H1 (cell line): ENCODE measurements at regions not wholly inside any gene's neighbourhood (a gene's known extent, or its start where the extent isn't known, plus 50 kb on each side); places are given as distances from the start of the nearest gene placed in this dataset.
A peak's percentile ranks its signal among the peaks of the same experiment; 100 is the strongest.

Experiments
- CTCF ChIA-PET: fragments of 300-600 bp; sonication (Branson Sonifier 250); formaldehyde crosslinking; loops from one replicate; lab custom pipeline; 2021; ENCODE audit not compliant: partially characterized antibody; lab: Charles Lee
- POLR2A ChIA-PET: fragments of 300-600 bp; sonication (Branson Sonifier 250); formaldehyde crosslinking; loops from one replicate; lab custom pipeline; 2021; ENCODE audit warnings: inconsistent platforms; ENCODE audit not compliant: partially characterized antibody; lab: Charles Lee
- DNase-seq, 2 experiments: peaks; one replicate each; pipeline versions ENCODE4 v3.0.0 to v3.0.0-alpha.2; 2010 to 2022; ENCODE audit warnings: low spot score in 2 of 2, low read depth in 1 of 2, mixed read lengths in 1 of 2
- FAIRE-seq: peaks from 2 replicates; lab custom pipeline; 2011; peaks lifted over from hg19 to GRCh38; lab: Jason Lieb, UNC
- H2AFZ ChIP-seq: 2 replicates; pipeline ENCODE4 v1.8.1; 2012; ENCODE audit warnings: low read length, inconsistent platforms
- H2AK5ac ChIP-seq: 2 replicates; pipeline ENCODE4 v1.6.1; 2013; ENCODE audit warnings: low read depth, low read length
- H2BK120ac ChIP-seq: replicated peaks from 2 replicates; pipeline ENCODE3; 2013; ENCODE audit warnings: low read depth, low read length, inconsistent platforms
- H2BK12ac ChIP-seq: 2 replicates; pipeline ENCODE4 v1.6.1; 2013; ENCODE audit warnings: low read depth, low read length
- H2BK15ac ChIP-seq: 2 replicates; pipeline ENCODE4 v1.6.1; 2013; ENCODE audit warnings: low read length
- H2BK20ac ChIP-seq: 2 replicates; pipeline ENCODE4 v1.6.1; 2013; ENCODE audit warnings: low read length
- H2BK5ac ChIP-seq: 2 replicates; pipeline ENCODE4 v1.6.1; 2013; ENCODE audit warnings: low read depth, low read length
- H3K14ac ChIP-seq: 2 replicates; pipeline ENCODE4 v1.6.1; 2013; ENCODE audit warnings: inconsistent platforms; ENCODE audit not compliant: insufficient read length
- H3K18ac ChIP-seq: 2 replicates; pipeline ENCODE4 v1.6.1; 2013; ENCODE audit warnings: low read length; ENCODE audit errors: extremely low read depth
- H3K23ac ChIP-seq: 2 replicates; pipeline ENCODE4 v1.6.1; 2013; ENCODE audit warnings: inconsistent platforms; ENCODE audit not compliant: insufficient read length
- H3K23me2 ChIP-seq: 2 replicates; pipeline ENCODE4 v1.6.1; 2013; ENCODE audit warnings: low read depth, low read length
- H3K27ac ChIP-seq: 2 replicates; pipeline ENCODE4 v1.6.1; 2011; ENCODE audit warnings: low read depth, low read length, inconsistent platforms
- H3K27me3 ChIP-seq, 4 experiments: replicated peaks in 1 of 4; 1 replicate in 1 of 4; 2 replicates in 3 of 4; pipeline versions ENCODE4 v1.6.1 to v1.8.1; 2011 to 2013; ENCODE audit warnings: low read length in 3 of 4, mild to moderate bottlenecking in 3 of 4, inconsistent platforms in 2 of 4, mixed read lengths in 2 of 4, moderate library complexity in 1 of 4; ENCODE audit not compliant: control insufficient read depth in 3 of 4, insufficient read depth in 3 of 4; ENCODE audit errors: extremely low read depth in 1 of 4
- H3K36me3 ChIP-seq, 4 experiments: 2 replicates each; pipeline versions ENCODE4 v1.6.1 to v1.8.1; 2011 to 2013; ENCODE audit warnings: mild to moderate bottlenecking in 4 of 4, low read length in 3 of 4, moderate library complexity in 2 of 4, control low read depth in 1 of 4, inconsistent platforms in 1 of 4; ENCODE audit not compliant: insufficient read depth in 4 of 4, control insufficient read depth in 2 of 4
- H3K4ac ChIP-seq: replicated peaks from 2 replicates; pipeline ENCODE3; 2013; ENCODE audit warnings: low read length, low read depth, mixed read lengths, inconsistent platforms; ENCODE audit not compliant: insufficient read length
- H3K4me1 ChIP-seq, 4 experiments: replicated peaks in 1 of 4; 1 replicate in 1 of 4; 2 replicates in 3 of 4; pipeline versions ENCODE4 v1.6.1 to v1.8.1; 2011 to 2013; ENCODE audit warnings: low read length in 3 of 4, inconsistent platforms in 2 of 4, mixed read lengths in 1 of 4; ENCODE audit not compliant: insufficient read depth in 4 of 4, control insufficient read depth in 3 of 4
- H3K4me2 ChIP-seq, 2 experiments: 2 replicates each; pipeline versions ENCODE4 v1.6.1 to v1.8.1; 2011 to 2013; ENCODE audit warnings: low read depth in 2 of 2, low read length in 2 of 2, control low read depth in 1 of 2, inconsistent platforms in 1 of 2, mild to moderate bottlenecking in 1 of 2; ENCODE audit not compliant: insufficient read depth in 1 of 2
- H3K4me3 ChIP-seq, 4 experiments: fragments of 200-600, 300-600 bp in 1 of 4; sonication (generic), shearing (Covaris generic), sonication (Bioruptor Twin) in 1 of 4; 2 replicates each; pipeline versions ENCODE4 v1.5.1 to v1.8.1; 2011 to 2016; ENCODE audit warnings: low read length in 4 of 4, low read depth in 3 of 4, control low read depth in 2 of 4, inconsistent platforms in 2 of 4, mild to moderate bottlenecking in 2 of 4, mixed read lengths in 1 of 4, moderate library complexity in 1 of 4; ENCODE audit not compliant: insufficient read depth in 2 of 4; ENCODE audit errors: extremely low read depth in 1 of 4
- H3K56ac ChIP-seq: replicated peaks from 2 replicates; pipeline ENCODE3; 2013; ENCODE audit warnings: low read depth, mild to moderate bottlenecking, mixed read lengths, low read length, inconsistent platforms; ENCODE audit not compliant: insufficient read length
- H3K79me1 ChIP-seq: 2 replicates; pipeline ENCODE4 v1.6.1; 2013; ENCODE audit warnings: low read depth, low read length, control low read depth
- H3K79me2 ChIP-seq, 2 experiments: 2 replicates each; pipeline versions ENCODE4 v1.6.1 to v1.8.1; 2012 to 2013; ENCODE audit warnings: low read length in 2 of 2, mild to moderate bottlenecking in 2 of 2, inconsistent platforms in 1 of 2; ENCODE audit not compliant: insufficient read depth in 2 of 2, control insufficient read depth in 1 of 2
- H3K9ac ChIP-seq, 4 experiments: replicated peaks in 1 of 4; 1 replicate in 1 of 4; 2 replicates in 3 of 4; pipeline versions ENCODE4 v1.6.1 to v1.8.1; 2011 to 2013; ENCODE audit warnings: low read depth in 3 of 4, low read length in 3 of 4, control low read depth in 2 of 4, mild to moderate bottlenecking in 2 of 4, moderate library complexity in 2 of 4, inconsistent platforms in 1 of 4; ENCODE audit errors: extremely low read depth in 1 of 4
- H3K9me3 ChIP-seq, 2 experiments: 2 replicates each; pipeline versions ENCODE4 v1.6.1 to v1.8.1; 2012 to 2013; ENCODE audit warnings: mild to moderate bottlenecking in 2 of 2, moderate library complexity in 2 of 2, control low read depth in 1 of 2, inconsistent platforms in 1 of 2, low read depth in 1 of 2, low read length in 1 of 2, mixed read lengths in 1 of 2; ENCODE audit not compliant: insufficient read depth in 2 of 2
- H4K20me1 ChIP-seq, 2 experiments: replicated peaks in 1 of 2; 2 replicates each; pipeline versions ENCODE3 to v1.8.1; 2011 to 2013; ENCODE audit warnings: inconsistent platforms in 2 of 2, low read length in 2 of 2, mild to moderate bottlenecking in 1 of 2; ENCODE audit not compliant: insufficient read depth in 2 of 2, control insufficient read depth in 1 of 2
- H4K5ac ChIP-seq: 2 replicates; pipeline ENCODE4 v1.6.1; 2013; ENCODE audit warnings: low read length, low read depth, mixed read lengths, inconsistent platforms; ENCODE audit not compliant: insufficient read length
- H4K8ac ChIP-seq: 2 replicates; pipeline ENCODE4 v1.8.0; 2013; ENCODE audit warnings: mild to moderate bottlenecking, moderate library complexity, low read length, inconsistent platforms; ENCODE audit not compliant: insufficient read depth; ENCODE audit errors: extremely low read depth
- H4K91ac ChIP-seq: replicated peaks from 2 replicates; pipeline ENCODE3; 2013; ENCODE audit warnings: low read length, mixed read lengths, inconsistent platforms; ENCODE audit not compliant: insufficient read length
- ATF2 ChIP-seq: IDR thresholded peaks from 2 replicates; pipeline ENCODE4 v1.6.1; 2012; ENCODE audit warnings: low read length, inconsistent platforms
- ATF3 ChIP-seq: IDR thresholded peaks from 2 replicates; pipeline ENCODE4 v1.6.1; 2011; ENCODE audit warnings: low read depth, mild to moderate bottlenecking, low read length; ENCODE audit not compliant: insufficient read depth
- RAD21 ChIP-seq, 2 experiments: IDR thresholded peaks in 1 of 2; conservative IDR thresholded peaks in 1 of 2; 2 replicates each; pipeline ENCODE4 v1.6.1; 2011; ENCODE audit warnings: low read depth in 2 of 2, low read length in 2 of 2, improper control_type of control experiment in 1 of 2, inconsistent platforms in 1 of 2, mild to moderate bottlenecking in 1 of 2, moderate library complexity in 1 of 2
- SRF ChIP-seq: IDR thresholded peaks from 2 replicates; pipeline ENCODE4 v1.6.1; 2011; ENCODE audit warnings: mild to moderate bottlenecking, low read depth, low read length, moderate library complexity
- TAF1 ChIP-seq: IDR thresholded peaks from 2 replicates; pipeline ENCODE4 v1.6.1; 2011; ENCODE audit warnings: mild to moderate bottlenecking, low read depth, low read length
- TEAD4 ChIP-seq: IDR thresholded peaks from 2 replicates; pipeline ENCODE4 v1.6.1; 2012; ENCODE audit warnings: low read depth, low read length, inconsistent platforms, mixed read lengths
- USF2 ChIP-seq: IDR thresholded peaks from 2 replicates; pipeline ENCODE4 v1.6.1; 2011; ENCODE audit warnings: low read length, improper control_type of control experiment
- ZNF274 ChIP-seq: IDR thresholded peaks from 2 replicates; pipeline ENCODE4 v1.7.0; 2012; ENCODE audit warnings: low read length, borderline replicate concordance; ENCODE audit errors: extremely low read depth
- WGBS, 2 experiments: shearing (Covaris generic) in 1 of 2; methylation state at CpG; one replicate each; pipeline versions ENCODE4 v1.1.6 to v1.1.7; 2013 to 2015; ENCODE audit warnings: low lambda C conversion rate in 2 of 2, mixed read lengths in 2 of 2, inconsistent platforms in 1 of 2, low coverage in 1 of 2, missing lambda C conversion rate in 1 of 2; ENCODE audit not compliant: insufficient replicate concordance in 2 of 2, insufficient coverage in 1 of 2, insufficient read length in 1 of 2; ENCODE audit errors: extremely low coverage in 1 of 2, missing lambda C conversion rate in 1 of 2; 5-methylcytosine and 5-hydroxymethylcytosine counted together
- TF ChIP-seq, protein P1 (sequence below): IDR thresholded peaks from 2 replicates; pipeline ENCODE4 v1.6.1; 2012; ENCODE audit warnings: inconsistent platforms

GRCh38 chr15:79172032-79172481 is 81.5 kb upstream of the RASGRF1 start:
- H2BK5ac ChIP-seq: peak overlapping the region; percentile 48; the same call in 1 of the 2 replicates
- FAIRE-seq: peak; percentile 36
- 0 out of 2 replicates have a peak overlapping the region, but pooled peaks have one; percentile 24 for H2AFZ ChIP-seq
- no peak overlapping the region for H2AK5ac ChIP-seq
- no peak overlapping the region for H3K23ac ChIP-seq
- H3K27me3 ChIP-seq: no peaks in the 10 kb centered on the region; a peak in 1 of 7 replicates
- H3K4me1 ChIP-seq: peaks cover 2 to 14% (median 6%) of the 10 kb centered on the region in 4 experiments; a peak in 5 of 7 replicates
- H3K23me2 ChIP-seq: no peaks in the 10 kb centered on the region
- H2BK15ac ChIP-seq: no peak overlapping the region; the same call in 1 of the 2 replicates
- peak overlapping the region; percentile 62; the same call in 1 of the 2 replicates for H2BK12ac ChIP-seq
- 72% methylated on average over 7 of the region's 7 CpGs; no CpG with 5 or more reads in 1 of the 2 experiments for WGBS, 2 experiments
- H2BK120ac ChIP-seq: no peak overlapping the region
- peak overlapping the region; percentile 25 for H4K5ac ChIP-seq
- H3K9me3 ChIP-seq: no peaks in the 10 kb centered on the region
- CTCF ChIA-PET: interaction anchor here (1.0 to 15.4 kb wide), 5 partner anchors 9 to 143 kb away, joined by 3 to 352 read pairs (median 27); no protein-coding TSS in a partner anchor
- DNase-seq: peak in 1 of 2 experiments; percentile 53
- peak overlapping the region; percentile 34 for H4K91ac ChIP-seq
- H3K4me3 ChIP-seq: no peak overlapping the region
- no peak overlapping the region for H3K9ac ChIP-seq
- H3K14ac ChIP-seq: no peak overlapping the region
- no peak overlapping the region for H3K4me2 ChIP-seq
- H3K36me3 ChIP-seq: no peaks in the 10 kb centered on the region
- H4K20me1 ChIP-seq: no peaks in the 10 kb centered on the region
- POLR2A ChIA-PET: no interaction called here
- H3K79me2 ChIP-seq: no peaks in the 10 kb centered on the region
- no peak overlapping the region for H3K18ac ChIP-seq
- no peak overlapping the region for H3K27ac ChIP-seq
- H3K79me1 ChIP-seq: no peaks in the 10 kb centered on the region
- 0 out of 2 replicates have a peak overlapping the region, but pooled peaks have one; percentile 68 for H2BK20ac ChIP-seq
- H3K4ac ChIP-seq: no peak overlapping the region
- no peak overlapping the region for H4K8ac ChIP-seq
- no peak overlapping the region for H3K56ac ChIP-seq
- TF ChIP-seq ZNF274 (no peak), TAF1 (no peak), USF2 (peak; percentile 71; the same call in 1 of the 2 replicates), TEAD4 (peak; percentile 33; the same call in 1 of the 2 replicates), ATF3 (0 out of 2 replicates have a peak, but pooled peaks have one; percentile 23), SRF (no peak), ATF2 (no peak), RAD21 (IDR thresholded peaks at IDR 0.05 in 1 of 2, conservative IDR thresholded peaks at IDR 0.05 in 1 of 2; ENCODE audit: low read depth in 2 of 2, low read length in 2 of 2) (peak; percentile 6 to 44; a peak in 3 of 4 replicates)
- TF ChIP-seq, protein P1, sequence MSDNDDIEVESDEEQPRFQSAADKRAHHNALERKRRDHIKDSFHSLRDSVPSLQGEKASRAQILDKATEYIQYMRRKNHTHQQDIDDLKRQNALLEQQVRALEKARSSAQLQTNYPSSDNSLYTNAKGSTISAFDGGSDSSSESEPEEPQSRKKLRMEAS: peak; percentile 79
